SKM-1 (cell line): ENCODE measurements at regions not wholly inside any gene's neighbourhood (a gene's known extent, or its start where the extent isn't known, plus 50 kb on each side); places are given as distances from the start of the nearest gene placed in this dataset.

Experiments used
- DNase-seq: peaks from one replicate; lab custom pipeline; 2025; ENCODE audit not compliant: unreplicated experiment; lab: John Stamatoyannopoulos, UW

- DNase-seq = no peak
Measured at GRCh38 chr1:106969731-106970130, 86.7 kb upstream of the PRMT6 start.

GRCh38 chr1:106972074-106972473 lies 84.4 kb upstream of the PRMT6 start:
- DNase-seq = no peak

- no peak for DNase-seq
Measured at GRCh38 chr1:106975944-106976343, 80.5 kb upstream of the PRMT6 start.

- no peak for DNase-seq
Measured at GRCh38 chr1:106978477-106979322, 77.8 kb upstream of the PRMT6 start.

GRCh38 chr1:106979371-106979770 lies 77.1 kb upstream of the PRMT6 start:
- no peak for DNase-seq

GRCh38 chr1:106980121-106980520 lies 76.4 kb upstream of the PRMT6 start:
- no peak for DNase-seq

- DNase-seq = no peak
Measured at GRCh38 chr1:106984801-106985200, 71.7 kb upstream of the PRMT6 start.

- no peak for DNase-seq
Measured at GRCh38 chr1:106986603-106987002, 69.9 kb upstream of the PRMT6 start.

GRCh38 chr1:106995970-106996369 lies 60.5 kb upstream of the PRMT6 start:
- DNase-seq = no peak

- no peak for DNase-seq
Measured at GRCh38 chr1:106998431-106999002, 58.0 kb upstream of the PRMT6 start.

- no peak for DNase-seq
Measured at GRCh38 chr1:107000902-107001301, 55.6 kb upstream of the PRMT6 start.

GRCh38 chr1:107003972-107004371 lies 52.5 kb upstream of the PRMT6 start:
- no peak for DNase-seq

GRCh38 chr1:107004421-107004820 lies 52.1 kb upstream of the PRMT6 start:
- peak; percentile 66 for DNase-seq
